ENCODE measurements at regions not wholly inside any gene's neighbourhood (a gene's known extent, or its start where the extent isn't known, plus 50 kb on each side); places are given as distances from the start of the nearest gene placed in this dataset.

DNA sequence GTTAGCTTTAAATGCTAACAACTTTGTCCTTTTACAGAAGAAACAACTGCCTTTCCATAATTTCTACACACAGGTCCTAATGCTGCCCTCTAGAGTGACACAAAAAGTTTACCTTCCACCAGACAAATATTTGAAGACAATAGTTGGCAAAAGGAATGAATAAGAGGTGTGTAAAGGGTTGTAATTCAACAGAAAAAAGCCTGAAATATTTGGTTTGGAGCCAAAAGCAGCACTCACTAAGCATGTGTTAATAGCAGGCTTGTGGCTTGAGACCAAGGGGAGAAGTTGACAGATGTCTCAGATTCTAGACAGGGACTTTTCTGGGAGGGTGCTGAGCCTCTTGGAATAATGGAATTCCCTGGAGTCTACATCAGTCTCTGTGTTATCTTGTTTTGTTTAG is 156.2 kb upstream of the GALNT17 start:
- DNase-seq (ENCODE audit: low read depth in 2 of 3, low spot score in 1 of 3): no peak

- no peak for DNase-seq (ENCODE audit: low read depth in 2 of 3, low spot score in 1 of 3)
These were observed 145.6 kb upstream of the GALNT17 start for GRCh38 chr7:70986297-70986696.

- DNase-seq (ENCODE audit: low read depth in 2 of 3, low spot score in 1 of 3): no peak
These were observed 137.8 kb upstream of the GALNT17 start for GRCh38 chr7:70994176-70994575.

GRCh38 chr7:70997261-70997660 is 134.7 kb upstream of the GALNT17 start:
- no peak for DNase-seq (ENCODE audit: low read depth in 2 of 3, low spot score in 1 of 3)

GRCh38 chr7:71005109-71005508 is 126.8 kb upstream of the GALNT17 start:
- DNase-seq (ENCODE audit: low read depth in 2 of 3, low spot score in 1 of 3): no peak

DNA sequence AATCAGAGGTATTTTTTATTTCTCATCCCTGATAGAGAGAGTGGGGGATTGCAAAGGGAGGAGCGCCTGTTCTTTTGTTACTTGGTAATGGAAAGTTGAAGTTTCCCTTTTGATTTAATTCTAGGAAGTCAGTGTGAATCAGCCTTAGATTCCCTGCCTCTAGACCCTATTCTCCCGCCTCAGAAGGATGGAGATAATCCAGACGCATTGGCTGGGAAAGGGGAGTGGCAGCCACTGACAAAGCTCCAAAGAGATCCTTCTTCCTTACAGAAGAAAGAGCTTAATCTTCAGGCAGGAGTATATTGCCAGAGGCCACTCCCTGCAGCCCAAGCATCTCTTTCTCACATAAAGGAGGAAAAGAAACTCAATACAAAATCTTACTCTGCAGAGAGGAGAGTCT is 122.3 kb upstream of the GALNT17 start:
- DNase-seq (ENCODE audit: low read depth in 2 of 3, low spot score in 1 of 3): no peak

- DNase-seq (ENCODE audit: low read depth in 2 of 3, low spot score in 1 of 3): no peak
These were observed 116.6 kb upstream of the GALNT17 start for GRCh38 chr7:71015252-71015900.

DNA sequence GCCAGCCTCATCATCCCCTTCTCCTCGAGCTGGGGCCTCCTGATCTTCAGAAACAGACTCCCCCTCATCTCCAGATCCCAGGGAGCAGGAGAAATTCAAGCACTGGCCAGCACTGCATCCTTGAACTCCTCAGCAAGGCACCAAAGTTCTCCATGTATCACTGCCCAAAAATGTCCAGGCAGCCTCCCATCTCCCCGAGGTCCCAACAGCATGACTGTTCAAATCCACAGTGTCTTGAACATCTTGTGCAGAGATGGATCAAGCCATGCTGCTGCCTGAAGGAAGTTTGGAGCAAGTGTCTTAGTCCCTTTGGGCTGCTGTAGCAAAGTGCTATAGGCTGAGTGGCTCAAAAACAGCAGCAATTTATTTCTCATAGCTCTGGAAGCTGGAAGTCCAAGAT is 115.5 kb upstream of the GALNT17 start:
- DNase-seq (ENCODE audit: low read depth in 2 of 3, low spot score in 1 of 3): no peak

- DNase-seq (ENCODE audit: low read depth in 2 of 3, low spot score in 1 of 3): no peak
These were observed 114.3 kb upstream of the GALNT17 start for GRCh38 chr7:71017602-71018001.

DNA sequence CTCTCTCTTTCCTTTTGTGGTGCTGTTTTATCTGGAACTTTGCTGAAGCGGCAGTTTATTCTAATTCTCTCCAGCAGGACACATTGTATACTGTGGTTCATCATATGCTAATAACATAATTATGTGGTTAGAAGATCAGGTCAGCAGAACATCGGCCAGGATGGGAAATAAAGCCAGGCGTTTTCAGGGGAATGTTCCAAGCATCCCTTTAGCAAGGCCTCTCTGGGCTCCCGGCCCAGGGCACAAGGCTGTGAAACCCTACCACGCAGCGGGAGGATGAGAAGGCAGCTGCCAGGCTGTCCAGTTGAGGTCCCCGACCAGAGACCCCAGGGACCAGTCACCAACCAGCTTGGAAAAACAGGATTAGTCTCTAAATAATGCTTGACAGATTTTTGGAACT is 112.2 kb upstream of the GALNT17 start:
- no peak for DNase-seq (ENCODE audit: low read depth in 2 of 3, low spot score in 1 of 3)

- DNase-seq (ENCODE audit: low read depth in 2 of 3, low spot score in 1 of 3): no peak
These were observed 110.8 kb upstream of the GALNT17 start for GRCh38 chr7:71021131-71021530.

GRCh38 chr7:71026680-71027079 is 105.3 kb upstream of the GALNT17 start:
- no peak for DNase-seq (ENCODE audit: low read depth in 2 of 3, low spot score in 1 of 3)

- no peak for DNase-seq (ENCODE audit: low read depth in 2 of 3, low spot score in 1 of 3)
These were observed 97.7 kb upstream of the GALNT17 start for GRCh38 chr7:71034243-71034642.

- no peak for DNase-seq (ENCODE audit: low read depth in 2 of 3, low spot score in 1 of 3)
These were observed 89.4 kb upstream of the GALNT17 start for GRCh38 chr7:71042591-71042990.

GRCh38 chr7:71050492-71050891 is 81.5 kb upstream of the GALNT17 start:
- no peak for DNase-seq (ENCODE audit: low read depth in 2 of 3, low spot score in 1 of 3)

GRCh38 chr7:71055504-71055903 is 76.4 kb upstream of the GALNT17 start:
- no peak for DNase-seq (ENCODE audit: low read depth in 2 of 3, low spot score in 1 of 3)

- DNase-seq (ENCODE audit: low read depth in 2 of 3, low spot score in 1 of 3): no peak
These were observed 54.0 kb upstream of the GALNT17 start for GRCh38 chr7:71077743-71078476.

Measured in stimulated activated CD4-positive, alpha-beta T cell treated with anti-CD3 and anti-CD28 coated beads, Interleukin-12 subunit alpha, Interleukin-12 subunit beta, amount 100 ng/mL, for 48 hours (primary cell).